Fibroblast of the aortic adventitia (primary cell): ENCODE measurements at regions not wholly inside any gene's neighbourhood (a gene's known extent, or its start where the extent isn't known, plus 50 kb on each side); places are given as distances from the start of the nearest gene placed in this dataset.

Source experiments
- DNase-seq: peaks from one replicate; pipeline ENCODE4 v3.0.0-alpha.2; 2010; ENCODE audit warnings: low read depth
- H3K4me3 ChIP-seq: 2 replicates; pipeline ENCODE4 v1.5.1; 2011; ENCODE audit warnings: low read depth, mild to moderate bottlenecking, control low read depth, low read length, moderate library complexity
- CTCF ChIP-seq: IDR thresholded peaks from 2 replicates; pipeline ENCODE4 v1.5.1; 2011; ENCODE audit warnings: mild to moderate bottlenecking, low read length, control low read depth, inconsistent platforms; ENCODE audit not compliant: insufficient read depth

GRCh38 chr10:131492211-131492857 lies 180.8 kb upstream of the TCERG1L start:
- no peak for TF ChIP-seq CTCF
- H3K4me3 ChIP-seq = no peak overlapping the region
- DNase-seq = no peak

GRCh38 chr10:131493432-131493831 lies 181.9 kb upstream of the TCERG1L start:
- no peak for DNase-seq
- TF ChIP-seq CTCF = no peak
- H3K4me3 ChIP-seq = no peak overlapping the region

GRCh38 chr10:131494451-131494850 lies 182.9 kb upstream of the TCERG1L start:
- no peak overlapping the region for H3K4me3 ChIP-seq
- TF ChIP-seq CTCF = no peak

GRCh38 chr10:131495224-131495623 lies 183.7 kb upstream of the TCERG1L start:
- TF ChIP-seq CTCF = no peak
- no peak for DNase-seq
- no peak overlapping the region for H3K4me3 ChIP-seq

More at GRCh38 chr10:131494451-131494850, 182.9 kb upstream of the TCERG1L start:
- no peak for DNase-seq

GRCh38 chr10:131495892-131496291 lies 184.4 kb upstream of the TCERG1L start:
- TF ChIP-seq CTCF = no peak
- H3K4me3 ChIP-seq = no peak overlapping the region
- DNase-seq = no peak

- no peak for TF ChIP-seq CTCF
- no peak overlapping the region for H3K4me3 ChIP-seq
- DNase-seq = no peak
These were observed 185.0 kb upstream of the TCERG1L start for GRCh38 chr10:131496351-131497052.
